H1 (cell line): ENCODE measurements at regions not wholly inside any gene's neighbourhood (a gene's known extent, or its start where the extent isn't known, plus 50 kb on each side); places are given as distances from the start of the nearest gene placed in this dataset.
A peak's percentile ranks its signal among the peaks of the same experiment; 100 is the strongest.

Experiments
- CTCF ChIA-PET: fragments of 300-600 bp; sonication (Branson Sonifier 250); formaldehyde crosslinking; loops from one replicate; lab custom pipeline; 2021; ENCODE audit not compliant: partially characterized antibody; lab: Charles Lee
- POLR2A ChIA-PET: fragments of 300-600 bp; sonication (Branson Sonifier 250); formaldehyde crosslinking; loops from one replicate; lab custom pipeline; 2021; ENCODE audit warnings: inconsistent platforms; ENCODE audit not compliant: partially characterized antibody; lab: Charles Lee
- DNase-seq, 2 experiments: peaks; one replicate each; pipeline versions ENCODE4 v3.0.0 to v3.0.0-alpha.2; 2010 to 2022; ENCODE audit warnings: low spot score in 2 of 2, low read depth in 1 of 2, mixed read lengths in 1 of 2
- FAIRE-seq: peaks from 2 replicates; lab custom pipeline; 2011; peaks lifted over from hg19 to GRCh38; lab: Jason Lieb, UNC
- H2AFZ ChIP-seq: 2 replicates; pipeline ENCODE4 v1.8.1; 2012; ENCODE audit warnings: low read length, inconsistent platforms
- H2AK5ac ChIP-seq: 2 replicates; pipeline ENCODE4 v1.6.1; 2013; ENCODE audit warnings: low read depth, low read length
- H2BK120ac ChIP-seq: replicated peaks from 2 replicates; pipeline ENCODE3; 2013; ENCODE audit warnings: low read depth, low read length, inconsistent platforms
- H2BK12ac ChIP-seq: 2 replicates; pipeline ENCODE4 v1.6.1; 2013; ENCODE audit warnings: low read depth, low read length
- H2BK15ac ChIP-seq: 2 replicates; pipeline ENCODE4 v1.6.1; 2013; ENCODE audit warnings: low read length
- H2BK20ac ChIP-seq: 2 replicates; pipeline ENCODE4 v1.6.1; 2013; ENCODE audit warnings: low read length
- H2BK5ac ChIP-seq: 2 replicates; pipeline ENCODE4 v1.6.1; 2013; ENCODE audit warnings: low read depth, low read length
- H3K14ac ChIP-seq: 2 replicates; pipeline ENCODE4 v1.6.1; 2013; ENCODE audit warnings: inconsistent platforms; ENCODE audit not compliant: insufficient read length
- H3K18ac ChIP-seq: 2 replicates; pipeline ENCODE4 v1.6.1; 2013; ENCODE audit warnings: low read length; ENCODE audit errors: extremely low read depth
- H3K23ac ChIP-seq: 2 replicates; pipeline ENCODE4 v1.6.1; 2013; ENCODE audit warnings: inconsistent platforms; ENCODE audit not compliant: insufficient read length
- H3K23me2 ChIP-seq: 2 replicates; pipeline ENCODE4 v1.6.1; 2013; ENCODE audit warnings: low read depth, low read length
- H3K27ac ChIP-seq: 2 replicates; pipeline ENCODE4 v1.6.1; 2011; ENCODE audit warnings: low read depth, low read length, inconsistent platforms
- H3K27me3 ChIP-seq, 4 experiments: replicated peaks in 1 of 4; 1 replicate in 1 of 4; 2 replicates in 3 of 4; pipeline versions ENCODE4 v1.6.1 to v1.8.1; 2011 to 2013; ENCODE audit warnings: low read length in 3 of 4, mild to moderate bottlenecking in 3 of 4, inconsistent platforms in 2 of 4, mixed read lengths in 2 of 4, moderate library complexity in 1 of 4; ENCODE audit not compliant: control insufficient read depth in 3 of 4, insufficient read depth in 3 of 4; ENCODE audit errors: extremely low read depth in 1 of 4
- H3K36me3 ChIP-seq, 4 experiments: 2 replicates each; pipeline versions ENCODE4 v1.6.1 to v1.8.1; 2011 to 2013; ENCODE audit warnings: mild to moderate bottlenecking in 4 of 4, low read length in 3 of 4, moderate library complexity in 2 of 4, control low read depth in 1 of 4, inconsistent platforms in 1 of 4; ENCODE audit not compliant: insufficient read depth in 4 of 4, control insufficient read depth in 2 of 4
- H3K4ac ChIP-seq: replicated peaks from 2 replicates; pipeline ENCODE3; 2013; ENCODE audit warnings: low read length, low read depth, mixed read lengths, inconsistent platforms; ENCODE audit not compliant: insufficient read length
- H3K4me1 ChIP-seq, 4 experiments: replicated peaks in 1 of 4; 1 replicate in 1 of 4; 2 replicates in 3 of 4; pipeline versions ENCODE4 v1.6.1 to v1.8.1; 2011 to 2013; ENCODE audit warnings: low read length in 3 of 4, inconsistent platforms in 2 of 4, mixed read lengths in 1 of 4; ENCODE audit not compliant: insufficient read depth in 4 of 4, control insufficient read depth in 3 of 4
- H3K4me2 ChIP-seq, 2 experiments: 2 replicates each; pipeline versions ENCODE4 v1.6.1 to v1.8.1; 2011 to 2013; ENCODE audit warnings: low read depth in 2 of 2, low read length in 2 of 2, control low read depth in 1 of 2, inconsistent platforms in 1 of 2, mild to moderate bottlenecking in 1 of 2; ENCODE audit not compliant: insufficient read depth in 1 of 2
- H3K4me3 ChIP-seq, 4 experiments: fragments of 200-600, 300-600 bp in 1 of 4; sonication (generic), shearing (Covaris generic), sonication (Bioruptor Twin) in 1 of 4; 2 replicates each; pipeline versions ENCODE4 v1.5.1 to v1.8.1; 2011 to 2016; ENCODE audit warnings: low read length in 4 of 4, low read depth in 3 of 4, control low read depth in 2 of 4, inconsistent platforms in 2 of 4, mild to moderate bottlenecking in 2 of 4, mixed read lengths in 1 of 4, moderate library complexity in 1 of 4; ENCODE audit not compliant: insufficient read depth in 2 of 4; ENCODE audit errors: extremely low read depth in 1 of 4
- H3K56ac ChIP-seq: replicated peaks from 2 replicates; pipeline ENCODE3; 2013; ENCODE audit warnings: low read depth, mild to moderate bottlenecking, mixed read lengths, low read length, inconsistent platforms; ENCODE audit not compliant: insufficient read length
- H3K79me1 ChIP-seq: 2 replicates; pipeline ENCODE4 v1.6.1; 2013; ENCODE audit warnings: low read depth, low read length, control low read depth
- H3K79me2 ChIP-seq, 2 experiments: 2 replicates each; pipeline versions ENCODE4 v1.6.1 to v1.8.1; 2012 to 2013; ENCODE audit warnings: low read length in 2 of 2, mild to moderate bottlenecking in 2 of 2, inconsistent platforms in 1 of 2; ENCODE audit not compliant: insufficient read depth in 2 of 2, control insufficient read depth in 1 of 2
- H3K9ac ChIP-seq, 4 experiments: replicated peaks in 1 of 4; 1 replicate in 1 of 4; 2 replicates in 3 of 4; pipeline versions ENCODE4 v1.6.1 to v1.8.1; 2011 to 2013; ENCODE audit warnings: low read depth in 3 of 4, low read length in 3 of 4, control low read depth in 2 of 4, mild to moderate bottlenecking in 2 of 4, moderate library complexity in 2 of 4, inconsistent platforms in 1 of 4; ENCODE audit errors: extremely low read depth in 1 of 4
- H3K9me3 ChIP-seq, 2 experiments: 2 replicates each; pipeline versions ENCODE4 v1.6.1 to v1.8.1; 2012 to 2013; ENCODE audit warnings: mild to moderate bottlenecking in 2 of 2, moderate library complexity in 2 of 2, control low read depth in 1 of 2, inconsistent platforms in 1 of 2, low read depth in 1 of 2, low read length in 1 of 2, mixed read lengths in 1 of 2; ENCODE audit not compliant: insufficient read depth in 2 of 2
- H4K20me1 ChIP-seq, 2 experiments: replicated peaks in 1 of 2; 2 replicates each; pipeline versions ENCODE3 to v1.8.1; 2011 to 2013; ENCODE audit warnings: inconsistent platforms in 2 of 2, low read length in 2 of 2, mild to moderate bottlenecking in 1 of 2; ENCODE audit not compliant: insufficient read depth in 2 of 2, control insufficient read depth in 1 of 2
- H4K5ac ChIP-seq: 2 replicates; pipeline ENCODE4 v1.6.1; 2013; ENCODE audit warnings: low read length, low read depth, mixed read lengths, inconsistent platforms; ENCODE audit not compliant: insufficient read length
- H4K8ac ChIP-seq: 2 replicates; pipeline ENCODE4 v1.8.0; 2013; ENCODE audit warnings: mild to moderate bottlenecking, moderate library complexity, low read length, inconsistent platforms; ENCODE audit not compliant: insufficient read depth; ENCODE audit errors: extremely low read depth
- H4K91ac ChIP-seq: replicated peaks from 2 replicates; pipeline ENCODE3; 2013; ENCODE audit warnings: low read length, mixed read lengths, inconsistent platforms; ENCODE audit not compliant: insufficient read length
- BRCA1 ChIP-seq: IDR thresholded peaks from 2 replicates; pipeline ENCODE4 v1.6.1; 2012; ENCODE audit warnings: low read depth, low read length, improper control_type of control experiment
- CHD1 ChIP-seq: IDR thresholded peaks from 2 replicates; pipeline ENCODE4 v1.6.1; 2012; ENCODE audit warnings: low read depth, low read length, improper control_type of control experiment
- CREB1 ChIP-seq: IDR thresholded peaks from 2 replicates; pipeline ENCODE4 v1.6.1; 2012; ENCODE audit warnings: inconsistent platforms
- EGR1 ChIP-seq: IDR thresholded peaks from 2 replicates; pipeline ENCODE4 v1.6.1; 2011; ENCODE audit warnings: low read depth, low read length, borderline replicate concordance
- FOSL1 ChIP-seq: IDR thresholded peaks from 2 replicates; pipeline ENCODE4 v1.6.1; 2011; ENCODE audit warnings: mild to moderate bottlenecking, low read depth, low read length, moderate library complexity; ENCODE audit not compliant: insufficient read depth
- JUN ChIP-seq: IDR thresholded peaks from 2 replicates; pipeline ENCODE4 v1.6.1; 2011; ENCODE audit warnings: low read depth, mild to moderate bottlenecking, improper control_type of control experiment, low read length
- MAFK ChIP-seq: IDR thresholded peaks from 2 replicates; pipeline ENCODE4 v1.6.1; 2012; ENCODE audit warnings: low read depth, mild to moderate bottlenecking, improper control_type of control experiment, low read length
- NRF1 ChIP-seq: IDR thresholded peaks from 2 replicates; pipeline ENCODE4 v1.6.1; 2011; ENCODE audit warnings: mild to moderate bottlenecking, low read depth, low read length, improper control_type of control experiment
- RFX5 ChIP-seq: IDR thresholded peaks from 2 replicates; pipeline ENCODE4 v1.6.1; 2011; ENCODE audit warnings: low read depth, low read length, improper control_type of control experiment, borderline replicate concordance
- RNF2 ChIP-seq: fragments of 200-900, 300-1000 bp; sonication (generic); IDR thresholded peaks from 2 replicates; pipeline ENCODE4 v1.7.1; 2016; ENCODE audit warnings: borderline replicate concordance, low read depth, mild to moderate bottlenecking, antibody characterized with exemption, low read length; ENCODE audit not compliant: poor library complexity, severe bottlenecking; ENCODE audit errors: missing control alignments
- SIN3A ChIP-seq, 2 experiments: IDR thresholded peaks in 1 of 2; conservative IDR thresholded peaks in 1 of 2; 2 replicates each; pipeline ENCODE4 v1.6.1; 2011 to 2012; ENCODE audit warnings: low read length in 2 of 2, improper control_type of control experiment in 1 of 2, low read depth in 1 of 2, mild to moderate bottlenecking in 1 of 2
- SIX5 ChIP-seq: IDR thresholded peaks from 2 replicates; pipeline ENCODE4 v1.6.1; 2011; ENCODE audit warnings: mild to moderate bottlenecking, low read depth, low read length
- SRF ChIP-seq: IDR thresholded peaks from 2 replicates; pipeline ENCODE4 v1.6.1; 2011; ENCODE audit warnings: mild to moderate bottlenecking, low read depth, low read length, moderate library complexity
- WGBS, 2 experiments: shearing (Covaris generic) in 1 of 2; methylation state at CpG; one replicate each; pipeline versions ENCODE4 v1.1.6 to v1.1.7; 2013 to 2015; ENCODE audit warnings: low lambda C conversion rate in 2 of 2, mixed read lengths in 2 of 2, inconsistent platforms in 1 of 2, low coverage in 1 of 2, missing lambda C conversion rate in 1 of 2; ENCODE audit not compliant: insufficient replicate concordance in 2 of 2, insufficient coverage in 1 of 2, insufficient read length in 1 of 2; ENCODE audit errors: extremely low coverage in 1 of 2, missing lambda C conversion rate in 1 of 2; 5-methylcytosine and 5-hydroxymethylcytosine counted together

DNA sequence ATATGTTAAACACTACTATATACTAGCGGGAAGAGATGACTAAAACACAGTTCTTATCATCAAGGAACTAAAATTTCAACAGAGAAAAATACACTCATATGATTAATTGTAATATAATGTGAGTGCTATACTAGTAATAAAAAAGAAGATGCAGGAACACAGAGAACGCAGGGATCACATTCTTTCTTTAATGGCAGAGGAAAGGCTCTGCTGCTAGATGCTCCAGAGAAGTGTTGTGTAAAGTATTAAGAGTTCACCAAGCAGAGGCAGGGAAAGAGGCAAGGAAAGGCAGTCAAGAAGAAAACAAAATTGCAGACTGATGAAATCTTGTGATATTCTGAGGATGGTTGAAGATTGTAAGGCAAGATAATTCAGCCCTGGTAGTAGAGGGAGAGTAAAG, 394.7 kb downstream of the PDGFC start:
- H3K18ac ChIP-seq: no peak overlapping the region
- H3K23me2 ChIP-seq: no peaks in the 10 kb centered on the region
- no peak overlapping the region for H3K4me3 ChIP-seq
- no peak overlapping the region for H3K56ac ChIP-seq
- no peak for FAIRE-seq
- H3K9me3 ChIP-seq: no peaks in the 10 kb centered on the region
- no peaks in the 10 kb centered on the region for H3K36me3 ChIP-seq
- H4K8ac ChIP-seq: no peak overlapping the region
- H3K9ac ChIP-seq: no peak overlapping the region
- no peak overlapping the region for H2BK5ac ChIP-seq
- H3K79me1 ChIP-seq: no peaks in the 10 kb centered on the region
- no peak overlapping the region for H2BK20ac ChIP-seq
- H2BK15ac ChIP-seq: no peak overlapping the region
- CTCF ChIA-PET: interaction anchor here (1.0 kb wide), 1 partner anchor 19 kb away, joined by 3 read pairs; no protein-coding TSS in a partner anchor
- 92% methylated on average over 2 of the region's 2 CpGs; no CpG with 5 or more reads in 1 of the 2 experiments for WGBS, 2 experiments
- POLR2A ChIA-PET: no interaction called here
- no peak overlapping the region for H4K91ac ChIP-seq
- H4K5ac ChIP-seq: no peak overlapping the region
- no peak overlapping the region for H3K4ac ChIP-seq
- H3K23ac ChIP-seq: no peak overlapping the region
- no peaks in the 10 kb centered on the region for H3K4me1 ChIP-seq
- no peaks in the 10 kb centered on the region for H4K20me1 ChIP-seq
- H2AFZ ChIP-seq: peak overlapping the region; percentile 88
- H3K14ac ChIP-seq: no peak overlapping the region
- H3K27me3 ChIP-seq: no peaks in the 10 kb centered on the region
- no peak overlapping the region for H2AK5ac ChIP-seq
- no peak overlapping the region for H3K4me2 ChIP-seq
- no peak overlapping the region for H2BK12ac ChIP-seq
- no peak overlapping the region for H2BK120ac ChIP-seq
- no peaks in the 10 kb centered on the region for H3K79me2 ChIP-seq
- TF ChIP-seq EGR1: no peak
- TF ChIP-seq NRF1: no peak
- no peak for TF ChIP-seq RNF2
- TF ChIP-seq MAFK: no peak
- no peak for TF ChIP-seq CREB1
- TF ChIP-seq CHD1: no peak
- no peak for TF ChIP-seq RFX5
- TF ChIP-seq BRCA1: no peak
- no peak for TF ChIP-seq JUN
- TF ChIP-seq SRF: no peak
- no peak for TF ChIP-seq SIX5
- no peak for TF ChIP-seq SIN3A (conservative IDR thresholded peaks at IDR 0.05 in 1 of 2, IDR thresholded peaks at IDR 0.05 in 1 of 2; ENCODE audit: low read depth in 1 of 2, low read length in 2 of 2)
- TF ChIP-seq FOSL1: no peak
- no peak overlapping the region for H3K27ac ChIP-seq
- DNase-seq: no peak
